ENCODE measurements at regions not wholly inside any gene's neighbourhood (a gene's known extent, or its start where the extent isn't known, plus 50 kb on each side); places are given as distances from the start of the nearest gene placed in this dataset.

DNA sequence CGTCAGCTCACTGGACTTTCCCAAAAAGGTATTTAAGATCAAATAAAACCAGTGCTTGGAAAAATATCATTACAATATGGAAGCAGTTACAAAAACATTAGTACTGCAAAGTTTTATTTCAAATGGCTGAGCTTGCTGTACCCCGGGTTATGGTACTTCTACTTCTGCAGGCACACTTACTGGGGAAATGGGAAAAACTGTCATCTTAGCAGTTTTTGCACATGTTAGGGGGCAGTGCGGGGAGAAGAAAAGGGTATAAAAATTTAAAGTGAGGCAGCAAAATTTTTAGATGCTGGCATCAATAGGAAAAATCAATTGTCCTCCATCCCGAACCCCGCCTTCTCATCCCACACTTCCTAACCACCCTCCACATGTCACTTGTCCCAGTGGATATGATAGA lies 133.4 kb downstream of the ATG4C start:
- no peak for TF ChIP-seq EZH2phosphoT487 (IDR thresholded peaks at IDR 0.05; ENCODE audit: borderline replicate concordance)
- TF ChIP-seq, protein P1, sequence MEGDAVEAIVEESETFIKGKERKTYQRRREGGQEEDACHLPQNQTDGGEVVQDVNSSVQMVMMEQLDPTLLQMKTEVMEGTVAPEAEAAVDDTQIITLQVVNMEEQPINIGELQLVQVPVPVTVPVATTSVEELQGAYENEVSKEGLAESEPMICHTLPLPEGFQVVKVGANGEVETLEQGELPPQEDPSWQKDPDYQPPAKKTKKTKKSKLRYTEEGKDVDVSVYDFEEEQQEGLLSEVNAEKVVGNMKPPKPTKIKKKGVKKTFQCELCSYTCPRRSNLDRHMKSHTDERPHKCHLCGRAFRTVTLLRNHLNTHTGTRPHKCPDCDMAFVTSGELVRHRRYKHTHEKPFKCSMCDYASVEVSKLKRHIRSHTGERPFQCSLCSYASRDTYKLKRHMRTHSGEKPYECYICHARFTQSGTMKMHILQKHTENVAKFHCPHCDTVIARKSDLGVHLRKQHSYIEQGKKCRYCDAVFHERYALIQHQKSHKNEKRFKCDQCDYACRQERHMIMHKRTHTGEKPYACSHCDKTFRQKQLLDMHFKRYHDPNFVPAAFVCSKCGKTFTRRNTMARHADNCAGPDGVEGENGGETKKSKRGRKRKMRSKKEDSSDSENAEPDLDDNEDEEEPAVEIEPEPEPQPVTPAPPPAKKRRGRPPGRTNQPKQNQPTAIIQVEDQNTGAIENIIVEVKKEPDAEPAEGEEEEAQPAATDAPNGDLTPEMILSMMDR (conservative IDR thresholded peaks at IDR 0.05; ENCODE audit: low read length), result no peak
- H3K27me3 ChIP-seq (ENCODE audit: insufficient read depth, low read length, poor library complexity, severe bottlenecking), result no peaks in the 10 kb centered on the region

DNA sequence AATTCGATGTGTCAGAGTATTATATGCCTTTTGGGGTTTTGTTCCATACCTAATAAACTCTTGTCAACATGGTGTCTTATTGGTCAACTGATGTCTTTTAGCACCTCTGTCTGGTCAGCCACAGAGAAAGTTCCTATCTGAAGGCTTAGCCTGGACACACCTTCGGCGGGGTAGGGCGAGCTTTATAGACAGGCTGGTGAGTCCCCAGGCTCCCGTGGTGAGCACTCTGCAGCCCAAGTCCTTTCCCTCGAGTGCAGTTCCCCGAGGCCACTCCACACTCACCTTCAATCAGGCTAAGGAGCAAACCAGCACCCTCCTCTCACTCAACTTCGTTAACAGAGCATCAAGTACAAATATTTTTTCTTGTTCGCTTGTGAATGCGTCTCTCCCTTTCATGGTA lies 133.9 kb downstream of the ATG4C start:
- no peaks in the 10 kb centered on the region for H3K36me3 ChIP-seq (ENCODE audit: insufficient read depth, low read length)
- H3K4me2 ChIP-seq (ENCODE audit: low read depth, low read length, poor library complexity, severe bottlenecking), result no peak overlapping the region
- no peak overlapping the region for H2AFZ ChIP-seq (ENCODE audit: low read length)

More for the DNA sequence above, 133.4 kb downstream of the ATG4C start:
- Histone ChIP-seq H3K9me2 (replicated peaks; ENCODE audit: low read depth, low read length) (no peaks in the 10 kb centered on the region), H3F3A (ENCODE audit: low read depth) (no peaks in the 10 kb centered on the region), H3K4me2 (ENCODE audit: low read depth, low read length, poor library complexity, severe bottlenecking) (no peak overlapping the region), H4K20me1 (ENCODE audit: insufficient read depth, low read length, poor library complexity, severe bottlenecking) (no peaks in the 10 kb centered on the region), H3K36me3 (ENCODE audit: insufficient read depth, low read length) (no peaks in the 10 kb centered on the region), H3K9me3 (ENCODE audit: insufficient read depth, low read depth, low read length) (no peaks in the 10 kb centered on the region), H3K4me1 (ENCODE audit: insufficient read depth, low read length, poor library complexity, severe bottlenecking) (no peaks in the 10 kb centered on the region), H2AFZ (ENCODE audit: low read length) (no peak overlapping the region), H3K79me2 (ENCODE audit: insufficient read depth, low read length) (no peaks in the 10 kb centered on the region), H3K9ac (ENCODE audit: low read depth, low read length, poor library complexity, severe bottlenecking) (no peak overlapping the region), H3K4me3 (ENCODE audit: low read length, poor library complexity, severe bottlenecking) (no peak overlapping the region)

DNA sequence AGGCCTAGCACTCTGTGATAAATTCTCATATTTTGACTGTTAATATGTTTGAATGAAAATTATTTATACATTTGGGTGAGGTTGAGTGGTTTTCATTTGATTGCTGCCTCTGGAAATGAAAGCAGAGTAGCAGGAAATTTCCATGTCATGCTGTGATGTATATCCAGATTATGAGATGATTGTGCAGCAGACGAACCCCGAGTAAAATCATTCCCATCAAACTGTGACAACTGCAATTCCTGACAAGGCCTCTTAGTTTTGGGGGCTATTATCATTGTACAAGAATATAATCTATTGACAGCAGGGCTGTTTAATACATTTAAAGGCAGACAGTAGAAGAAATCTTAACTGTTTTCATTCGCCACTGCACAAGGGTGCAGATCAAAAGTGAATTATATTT lies 134.8 kb downstream of the ATG4C start:
- Histone ChIP-seq H4K20me1 (ENCODE audit: insufficient read depth, low read length, poor library complexity, severe bottlenecking) (no peaks in the 10 kb centered on the region), H3K9ac (ENCODE audit: low read depth, low read length, poor library complexity, severe bottlenecking) (no peak overlapping the region), H3K4me2 (ENCODE audit: low read depth, low read length, poor library complexity, severe bottlenecking) (no peak overlapping the region), H3K27me3 (ENCODE audit: insufficient read depth, low read length, poor library complexity, severe bottlenecking) (no peaks in the 10 kb centered on the region), H3K9me2 (replicated peaks; ENCODE audit: low read depth, low read length) (no peaks in the 10 kb centered on the region), H3K9me3 (ENCODE audit: insufficient read depth, low read depth, low read length) (no peaks in the 10 kb centered on the region), H3K4me1 (ENCODE audit: insufficient read depth, low read length, poor library complexity, severe bottlenecking) (no peaks in the 10 kb centered on the region), H3K79me2 (ENCODE audit: insufficient read depth, low read length) (no peaks in the 10 kb centered on the region), H3F3A (ENCODE audit: low read depth) (no peaks in the 10 kb centered on the region), H3K36me3 (ENCODE audit: insufficient read depth, low read length) (no peaks in the 10 kb centered on the region), H2AFZ (ENCODE audit: low read length) (no peak overlapping the region), H3K4me3 (ENCODE audit: low read length, poor library complexity, severe bottlenecking) (no peak overlapping the region)
- no peak for TF ChIP-seq EZH2phosphoT487 (IDR thresholded peaks at IDR 0.05; ENCODE audit: borderline replicate concordance)
- TF ChIP-seq, protein P1 (conservative IDR thresholded peaks at IDR 0.05; ENCODE audit: low read length), result no peak

More for the DNA sequence above, 133.9 kb downstream of the ATG4C start:
- no peaks in the 10 kb centered on the region for H3K4me1 ChIP-seq (ENCODE audit: insufficient read depth, low read length, poor library complexity, severe bottlenecking)
- H3K9me2 ChIP-seq (replicated peaks; ENCODE audit: low read depth, low read length), result no peaks in the 10 kb centered on the region
- no peak overlapping the region for H3K9ac ChIP-seq (ENCODE audit: low read depth, low read length, poor library complexity, severe bottlenecking)
- H3K4me3 ChIP-seq (ENCODE audit: low read length, poor library complexity, severe bottlenecking), result no peak overlapping the region
- no peaks in the 10 kb centered on the region for H3K9me3 ChIP-seq (ENCODE audit: insufficient read depth, low read depth, low read length)
- H4K20me1 ChIP-seq (ENCODE audit: insufficient read depth, low read length, poor library complexity, severe bottlenecking), result no peaks in the 10 kb centered on the region
- H3K27me3 ChIP-seq (ENCODE audit: insufficient read depth, low read length, poor library complexity, severe bottlenecking), result no peaks in the 10 kb centered on the region
- TF ChIP-seq EZH2phosphoT487 (IDR thresholded peaks at IDR 0.05; ENCODE audit: borderline replicate concordance), result no peak
- TF ChIP-seq, protein P1 (conservative IDR thresholded peaks at IDR 0.05; ENCODE audit: low read length), result no peak
- H3K79me2 ChIP-seq (ENCODE audit: insufficient read depth, low read length), result no peaks in the 10 kb centered on the region
- no peaks in the 10 kb centered on the region for H3F3A ChIP-seq (ENCODE audit: low read depth)
